Naive thymus-derived CD8-positive, alpha-beta T cell (primary cell): ENCODE measurements at regions not wholly inside any gene's neighbourhood (a gene's known extent, or its start where the extent isn't known, plus 50 kb on each side); places are given as distances from the start of the nearest gene placed in this dataset.

ENCODE experiments used
- ATAC-seq, 2 donors: fragments of 150-1000 bp; cut with Tn5 transposase in 1 of 2; sonication (Bioruptor Pico), chemical (Tn5 transposase) in 1 of 2; 1 replicate in 1 of 2; 2 replicates in 1 of 2; pipeline ENCODE4 v1.10.0; 2021; ENCODE audit warnings: mild to moderate bottlenecking in 2 of 2, moderate library complexity in 2 of 2
- POLR2A ChIA-PET: fragments of 350-600 bp; sonication (Branson Sonifier 250); formaldehyde crosslinking; loops from one replicate; lab custom pipeline; 2021; ENCODE audit warnings: antibody characterized with exemption; lab: Charles Lee
- DNase-seq, 10 donors: peaks; one replicate each; pipeline versions ENCODE4 v3.0.0 to v3.0.0-alpha.2; 2020 to 2022
- H3K27ac Mint-ChIP-seq, 10 donors: one replicate each; pipeline ENCODE4 v1.8.0; 2020 to 2022; ENCODE audit warnings: mild to moderate bottlenecking in 10 of 10, mixed read lengths in 10 of 10, moderate library complexity in 4 of 10, inconsistent platforms in 1 of 10
- H3K27me3 Mint-ChIP-seq, 5 donors: one replicate each; pipeline ENCODE4 v1.8.0; 2021 to 2022; ENCODE audit warnings: mixed read lengths in 5 of 5
- H3K36me3 Mint-ChIP-seq, 3 donors: one replicate each; pipeline ENCODE4 v1.8.0; 2020 to 2022; ENCODE audit warnings: mixed read lengths in 3 of 3, mild to moderate bottlenecking in 2 of 3, inconsistent platforms in 1 of 3
- H3K4me1 Mint-ChIP-seq, 4 donors: one replicate each; pipeline ENCODE4 v1.8.0; 2021 to 2022; ENCODE audit warnings: mixed read lengths in 4 of 4
- H3K4me3 Mint-ChIP-seq, 10 donors: one replicate each; pipeline ENCODE4 v1.8.0; 2020 to 2022; ENCODE audit warnings: mild to moderate bottlenecking in 10 of 10, mixed read lengths in 10 of 10, moderate library complexity in 6 of 10, inconsistent platforms in 1 of 10
- H3K9me3 Mint-ChIP-seq, 9 donors: one replicate each; pipeline ENCODE4 v1.8.0; 2020 to 2022; ENCODE audit warnings: mixed read lengths in 9 of 9, mild to moderate bottlenecking in 3 of 9, inconsistent platforms in 1 of 9, moderate library complexity in 1 of 9

- ATAC-seq = no peak
- Mint-ChIP-seq H3K4me1 (no peaks in the 10 kb centered on the region), H3K27ac (no peak overlapping the region), H3K9me3 (no peaks in the 10 kb centered on the region), H3K4me3 (no peak overlapping the region), H3K27me3 (peaks cover 2 to 18% (median 9%) of the 10 kb centered on the region in 5 donors), H3K36me3 (no peaks in the 10 kb centered on the region)
- POLR2A ChIA-PET = no interaction called here
- DNase-seq = no peak
Measured at GRCh38 chr21:41656946-41657525, 109.8 kb downstream of the RIPK4 start.

GRCh38 chr21:41655259-41655658, 111.6 kb downstream of the RIPK4 start:
- Mint-ChIP-seq H3K4me1 (no peaks in the 10 kb centered on the region), H3K27ac (no peak overlapping the region), H3K9me3 (no peaks in the 10 kb centered on the region), H3K36me3 (no peaks in the 10 kb centered on the region), H3K27me3 (peaks cover 2 to 22% (median 9%) of the 10 kb centered on the region in 5 donors), H3K4me3 (no peak overlapping the region)
- no peak for ATAC-seq
- no peak for DNase-seq
- POLR2A ChIA-PET = no interaction called here

- Mint-ChIP-seq H3K27me3 (peaks cover 2 to 22% (median 9%) of the 10 kb centered on the region in 5 donors), H3K27ac (no peak overlapping the region), H3K36me3 (no peaks in the 10 kb centered on the region), H3K4me3 (no peak overlapping the region), H3K9me3 (no peaks in the 10 kb centered on the region), H3K4me1 (no peaks in the 10 kb centered on the region)
- no peak for DNase-seq
- no peak for ATAC-seq
- POLR2A ChIA-PET = no interaction called here
Measured at GRCh38 chr21:41653954-41654491, 112.8 kb downstream of the RIPK4 start.

- H3K36me3 Mint-ChIP-seq = no peaks in the 10 kb centered on the region
- no peaks in the 10 kb centered on the region for H3K9me3 Mint-ChIP-seq
- no peak overlapping the region for H3K4me3 Mint-ChIP-seq
- no peaks in the 10 kb centered on the region for H3K4me1 Mint-ChIP-seq
- peaks cover 2 to 22% (median 9%) of the 10 kb centered on the region in 5 donors for H3K27me3 Mint-ChIP-seq
- ATAC-seq = no peak
- H3K27ac Mint-ChIP-seq = no peak overlapping the region
- POLR2A ChIA-PET = no interaction called here
- DNase-seq = no peak
Measured at GRCh38 chr21:41653243-41653953, 113.5 kb downstream of the RIPK4 start.

- Mint-ChIP-seq H3K27me3 (peaks cover 2 to 22% (median 8%) of the 10 kb centered on the region in 5 donors), H3K9me3 (no peaks in the 10 kb centered on the region), H3K4me1 (no peaks in the 10 kb centered on the region), H3K36me3 (no peaks in the 10 kb centered on the region), H3K4me3 (no peak overlapping the region), H3K27ac (no peak overlapping the region)
- POLR2A ChIA-PET = no interaction called here
- ATAC-seq = no peak
- no peak for DNase-seq
Measured at GRCh38 chr21:41651830-41652229, 115.0 kb downstream of the RIPK4 start.

- Mint-ChIP-seq H3K27me3 (peaks cover 2 to 22% (median 8%) of the 10 kb centered on the region in 5 donors), H3K36me3 (no peaks in the 10 kb centered on the region), H3K4me3 (no peak overlapping the region), H3K27ac (no peak overlapping the region), H3K4me1 (no peaks in the 10 kb centered on the region), H3K9me3 (no peaks in the 10 kb centered on the region)
- DNase-seq (no peak), ATAC-seq (no peak)
- POLR2A ChIA-PET = no interaction called here
Measured at GRCh38 chr21:41651406-41651805, 115.4 kb downstream of the RIPK4 start.

- POLR2A ChIA-PET = no interaction called here
- Mint-ChIP-seq H3K27me3 (peaks cover 2 to 22% (median 8%) of the 10 kb centered on the region in 5 donors), H3K36me3 (no peaks in the 10 kb centered on the region), H3K9me3 (no peaks in the 10 kb centered on the region), H3K4me1 (no peaks in the 10 kb centered on the region), H3K27ac (no peak overlapping the region), H3K4me3 (no peak overlapping the region)
- no peak for ATAC-seq
- no peak for DNase-seq
Measured at GRCh38 chr21:41650526-41651145, 116.2 kb downstream of the RIPK4 start.

- POLR2A ChIA-PET = no interaction called here
- Mint-ChIP-seq H3K36me3 (no peaks in the 10 kb centered on the region), H3K4me3 (no peak overlapping the region), H3K9me3 (no peaks in the 10 kb centered on the region), H3K27ac (no peak overlapping the region), H3K27me3 (peaks cover 0 to 13% (median 6%) of the 10 kb centered on the region in 5 donors), H3K4me1 (no peaks in the 10 kb centered on the region)
- DNase-seq (no peak), ATAC-seq (no peak)
Measured at GRCh38 chr21:41648591-41649031, 118.2 kb downstream of the RIPK4 start.

- ATAC-seq = no peak
Measured at GRCh38 chr21:41647806-41648561, 118.9 kb downstream of the RIPK4 start.

GRCh38 chr21:41643246-41643966, 123.4 kb downstream of the RIPK4 start:
- Mint-ChIP-seq H3K4me1 (no peaks in the 10 kb centered on the region), H3K27ac (no peak overlapping the region), H3K9me3 (no peaks in the 10 kb centered on the region), H3K36me3 (no peaks in the 10 kb centered on the region), H3K4me3 (no peak overlapping the region), H3K27me3 (peaks cover 6 to 24% (median 15%) of the 10 kb centered on the region in 5 donors)
- no peak for ATAC-seq
- DNase-seq = no peak
- POLR2A ChIA-PET = no interaction called here

More at GRCh38 chr21:41647806-41648561, 118.9 kb downstream of the RIPK4 start:
- POLR2A ChIA-PET = no interaction called here
- Mint-ChIP-seq H3K36me3 (no peaks in the 10 kb centered on the region), H3K27ac (no peak overlapping the region), H3K27me3 (peaks cover 1 to 9% (median 4%) of the 10 kb centered on the region in 5 donors), H3K4me3 (no peak overlapping the region), H3K9me3 (no peaks in the 10 kb centered on the region), H3K4me1 (no peaks in the 10 kb centered on the region)
- DNase-seq = no peak

GRCh38 chr21:41641821-41642701, 124.8 kb downstream of the RIPK4 start:
- DNase-seq (no peak), ATAC-seq (no peak)
- POLR2A ChIA-PET = no interaction called here
- peaks cover 6 to 24% (median 16%) of the 10 kb centered on the region in 5 donors for H3K27me3 Mint-ChIP-seq
- no peaks in the 10 kb centered on the region for H3K36me3 Mint-ChIP-seq
- no peak overlapping the region for H3K27ac Mint-ChIP-seq
- no peaks in the 10 kb centered on the region for H3K9me3 Mint-ChIP-seq
- H3K4me1 Mint-ChIP-seq = no peaks in the 10 kb centered on the region
- H3K4me3 Mint-ChIP-seq = no peak overlapping the region
